GM10248 (cell line): ENCODE measurements at regions not wholly inside any gene's neighbourhood (a gene's known extent, or its start where the extent isn't known, plus 50 kb on each side); places are given as distances from the start of the nearest gene placed in this dataset.

Experiments used
- CTCF ChIA-PET: fragments of 300-600 bp; sonication (Branson Sonifier 250); formaldehyde crosslinking; extraction: SDS; loops from one replicate; lab custom pipeline; 2021; ENCODE audit warnings: antibody characterized with exemption; lab: Yijun Ruan, JAX
- POLR2A ChIA-PET: fragments of 350-650 bp; sonication (Branson Sonifier 250); formaldehyde crosslinking; extraction: SDS; loops from one replicate; lab custom pipeline; 2020; ENCODE audit warnings: antibody characterized with exemption; lab: Yijun Ruan, JAX
- DNase-seq: peaks from one replicate; pipeline ENCODE4 v3.0.0; 2012; ENCODE audit errors: extremely low spot score
- CTCF ChIP-seq: IDR thresholded peaks from 2 replicates; pipeline ENCODE4 v1.5.1; 2012; ENCODE audit warnings: mild to moderate bottlenecking, low read depth; ENCODE audit errors: extremely low read depth, missing control alignments, control extremely low read depth

DNA sequence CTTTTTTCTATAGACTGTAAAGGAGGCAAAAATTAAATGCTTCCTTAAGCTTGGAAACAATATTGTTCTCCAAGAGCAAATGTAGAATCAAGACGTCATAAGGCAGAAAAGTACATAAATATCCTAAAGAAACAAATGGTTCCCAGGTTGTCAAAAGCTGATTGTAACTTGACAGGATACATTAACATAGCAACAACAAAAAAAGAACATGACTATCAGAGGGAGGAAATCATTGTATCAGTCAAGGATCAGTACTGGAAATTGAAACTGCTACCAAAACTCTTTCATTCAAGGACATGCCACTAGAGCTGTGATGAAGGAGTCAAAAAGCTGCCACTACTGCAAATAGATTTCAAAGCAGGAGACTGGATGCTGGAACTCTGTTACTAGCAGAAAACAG, 168.3 kb downstream of the BTC start:
- ChIA-PET POLR2A (no interaction called here), CTCF (interaction anchor here (1.1 to 1.9 kb wide), 3 partner anchors 10 to 49 kb away, joined by 4 to 6 read pairs (median 5); no protein-coding TSS in a partner anchor)
- no peak for TF ChIP-seq CTCF
- no peak for DNase-seq

- POLR2A ChIA-PET: no interaction called here
- DNase-seq: no peak
- TF ChIP-seq CTCF: no peak
- CTCF ChIA-PET: interaction anchor here (3.3 kb wide), 1 partner anchor 14 kb away, joined by 9 read pairs; no protein-coding TSS in a partner anchor
Measured at GRCh38 chr4:74627093-74627492, 167.2 kb downstream of the BTC start.

GRCh38 chr4:74627504-74627903, 166.8 kb downstream of the BTC start:
- POLR2A ChIA-PET: no interaction called here
- no peak for TF ChIP-seq CTCF
- DNase-seq: no peak
- CTCF ChIA-PET: interaction anchor here (0.7 to 3.3 kb wide), 2 partner anchors 9 to 13 kb away, joined by 3 to 9 read pairs; no protein-coding TSS in a partner anchor

GRCh38 chr4:74628852-74629620, 165.3 kb downstream of the BTC start:
- CTCF ChIA-PET: interaction anchor here (0.9 to 3.3 kb wide), 2 partner anchors 9 to 12 kb away, joined by 4 to 9 read pairs; no protein-coding TSS in a partner anchor
- no peak for TF ChIP-seq CTCF
- DNase-seq: no peak
- POLR2A ChIA-PET: no interaction called here

GRCh38 chr4:74630551-74630950, 163.8 kb downstream of the BTC start:
- ChIA-PET CTCF (interaction anchor here (1.0 to 3.3 kb wide), 2 partner anchors 10 to 47 kb away, joined by 3 to 9 read pairs; no protein-coding TSS in a partner anchor), POLR2A (no interaction called here)
- no peak for TF ChIP-seq CTCF
- no peak for DNase-seq

DNA sequence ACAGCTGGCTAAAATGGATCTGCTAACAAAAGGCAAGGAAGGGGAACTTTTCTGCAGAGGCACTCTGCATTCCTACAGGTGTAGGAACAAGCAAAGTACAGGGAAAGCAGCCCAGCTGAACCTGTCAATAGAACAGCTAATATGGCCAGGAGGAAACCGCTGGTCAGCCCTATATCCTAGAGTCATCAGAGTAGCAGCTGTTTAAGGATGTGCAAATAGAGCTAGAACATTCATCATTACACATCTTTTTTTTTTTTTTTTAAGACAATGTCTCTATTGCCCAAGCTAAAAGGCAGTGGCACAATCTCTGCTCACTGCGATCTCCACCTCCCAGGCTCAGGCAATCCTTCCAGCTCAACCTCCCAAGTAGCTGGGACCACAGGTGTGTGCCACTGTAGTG, 163.0 kb downstream of the BTC start:
- CTCF ChIA-PET: interaction anchor here (1.2 to 1.5 kb wide), 3 partner anchors 10 to 87 kb away, joined by 3 to 5 read pairs (median 3); no protein-coding TSS in a partner anchor
- no peak for DNase-seq
- no peak for TF ChIP-seq CTCF
- POLR2A ChIA-PET: no interaction called here
